Loucy (cell line): ENCODE measurements at regions not wholly inside any gene's neighbourhood (a gene's known extent, or its start where the extent isn't known, plus 50 kb on each side); places are given as distances from the start of the nearest gene placed in this dataset.

Experiments
- H2AFZ ChIP-seq: fragments of 200-600 bp; sonication (generic); 2 replicates; pipeline ENCODE4 v1.6.0; 2016; ENCODE audit warnings: antibody characterized with exemption, mild to moderate bottlenecking, low read length, moderate library complexity
- H3F3A ChIP-seq: fragments of 200-600 bp; 2 replicates; pipeline ENCODE4 v1.6.0; 2016; ENCODE audit warnings: antibody characterized with exemption, low read depth, mild to moderate bottlenecking
- H3K27me3 ChIP-seq: fragments of 200-600 bp; sonication (generic); 2 replicates; pipeline ENCODE4 v1.6.1; 2014; ENCODE audit warnings: low read length, mild to moderate bottlenecking; ENCODE audit not compliant: insufficient read depth, poor library complexity, severe bottlenecking
- H3K36me3 ChIP-seq: fragments of 200-600 bp; sonication (generic); 2 replicates; pipeline ENCODE4 v1.6.1; 2016; ENCODE audit warnings: low read length; ENCODE audit not compliant: insufficient read depth
- H3K4me1 ChIP-seq: fragments of 200-600 bp; sonication (generic); 2 replicates; pipeline ENCODE4 v1.5.1; 2014; ENCODE audit warnings: low read length, mild to moderate bottlenecking; ENCODE audit not compliant: insufficient read depth, poor library complexity, severe bottlenecking
- H3K4me2 ChIP-seq: fragments of 200-600 bp; sonication (generic); 2 replicates; pipeline ENCODE4 v1.6.0; 2014; ENCODE audit warnings: antibody characterized with exemption, low read length, low read depth, mild to moderate bottlenecking; ENCODE audit not compliant: poor library complexity, severe bottlenecking
- H3K4me3 ChIP-seq: fragments of 200-600 bp; sonication (generic); 2 replicates; pipeline ENCODE4 v1.5.1; 2014; ENCODE audit warnings: low read length, mild to moderate bottlenecking, mixed read lengths; ENCODE audit not compliant: poor library complexity, severe bottlenecking
- H3K79me2 ChIP-seq: fragments of 200-600 bp; sonication (generic); 2 replicates; pipeline ENCODE4 v1.6.1; 2014; ENCODE audit warnings: low read length; ENCODE audit not compliant: insufficient read depth
- H3K9ac ChIP-seq: fragments of 200-600 bp; sonication (generic); 2 replicates; pipeline ENCODE4 v1.6.0; 2014; ENCODE audit warnings: mild to moderate bottlenecking, low read depth, low read length, moderate library complexity; ENCODE audit not compliant: poor library complexity, severe bottlenecking
- H3K9me2 ChIP-seq: fragments of 200-600 bp; sonication (generic); replicated peaks from 2 replicates; pipeline ENCODE4 v1.6.1; 2016; ENCODE audit warnings: low read depth, low read length, mixed read lengths
- H3K9me3 ChIP-seq: fragments of 200-600 bp; sonication (generic); 2 replicates; pipeline ENCODE4 v1.6.1; 2014; ENCODE audit warnings: mild to moderate bottlenecking, antibody characterized with exemption, low read length, low read depth; ENCODE audit not compliant: insufficient read depth
- H4K20me1 ChIP-seq: fragments of 200-600 bp; sonication (generic); 2 replicates; pipeline ENCODE4 v1.6.0; 2014; ENCODE audit warnings: antibody characterized with exemption, low read length, mild to moderate bottlenecking; ENCODE audit not compliant: insufficient read depth, poor library complexity, severe bottlenecking
- CTCF ChIP-seq: fragments of 200-600 bp; sonication (generic); conservative IDR thresholded peaks from 2 replicates; pipeline ENCODE4 v1.5.1; 2014; ENCODE audit warnings: mild to moderate bottlenecking, antibody characterized with exemption, low read length
- EZH2phosphoT487 ChIP-seq: fragments of 200-600 bp; IDR thresholded peaks from 2 replicates; pipeline ENCODE4 v1.6.1; 2018; ENCODE audit warnings: antibody characterized with exemption, mild to moderate bottlenecking, moderate library complexity, borderline replicate concordance

- H3F3A ChIP-seq, result no peaks in the 10 kb centered on the region
- H3K36me3 ChIP-seq, result no peaks in the 10 kb centered on the region
- TF ChIP-seq CTCF (no peak), EZH2phosphoT487 (no peak)
- no peak overlapping the region for H3K9ac ChIP-seq
- H2AFZ ChIP-seq, result no peak overlapping the region
- no peaks in the 10 kb centered on the region for H3K27me3 ChIP-seq
- H3K4me1 ChIP-seq, result no peaks in the 10 kb centered on the region
- no peaks in the 10 kb centered on the region for H3K9me3 ChIP-seq
- H3K9me2 ChIP-seq, result no peaks in the 10 kb centered on the region
- H3K4me2 ChIP-seq, result no peak overlapping the region
- no peak overlapping the region for H3K4me3 ChIP-seq
- no peaks in the 10 kb centered on the region for H3K79me2 ChIP-seq
- no peaks in the 10 kb centered on the region for H4K20me1 ChIP-seq
Observed at GRCh38 chr11:92685049-92685448, 284.4 kb upstream of the MTNR1B start.

DNA sequence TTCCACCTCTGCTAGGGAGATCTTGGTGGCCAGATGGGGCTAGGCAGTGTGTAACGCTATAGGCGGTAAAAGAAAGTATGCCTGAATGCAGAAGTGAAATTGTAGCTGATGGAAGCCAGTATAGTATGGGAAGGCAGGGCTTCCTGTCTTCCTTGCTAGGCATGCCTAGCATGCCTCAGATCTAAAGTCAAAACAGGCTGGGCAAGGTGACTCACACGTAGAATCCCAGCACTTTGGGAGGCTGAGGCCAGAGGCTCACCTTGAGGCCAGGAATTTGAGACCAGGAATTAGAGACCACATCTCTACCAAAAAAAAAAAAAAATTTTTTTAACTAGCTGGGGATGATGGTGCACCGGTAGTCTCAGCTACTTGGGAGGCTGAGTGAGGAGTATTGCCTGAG is 281.7 kb upstream of the MTNR1B start:
- H2AFZ ChIP-seq, result no peak overlapping the region
- H4K20me1 ChIP-seq, result no peaks in the 10 kb centered on the region
- no peaks in the 10 kb centered on the region for H3K4me1 ChIP-seq
- H3K9me2 ChIP-seq, result no peaks in the 10 kb centered on the region
- no peak overlapping the region for H3K4me2 ChIP-seq
- H3K4me3 ChIP-seq, result no peak overlapping the region
- no peak overlapping the region for H3K9ac ChIP-seq
- no peaks in the 10 kb centered on the region for H3K36me3 ChIP-seq
- no peaks in the 10 kb centered on the region for H3K9me3 ChIP-seq
- H3F3A ChIP-seq, result no peaks in the 10 kb centered on the region
- TF ChIP-seq EZH2phosphoT487 (no peak), CTCF (no peak)
- no peaks in the 10 kb centered on the region for H3K79me2 ChIP-seq
- H3K27me3 ChIP-seq, result no peaks in the 10 kb centered on the region

GRCh38 chr11:92688416-92688815 is 281.0 kb upstream of the MTNR1B start:
- no peak overlapping the region for H3K9ac ChIP-seq
- H4K20me1 ChIP-seq, result no peaks in the 10 kb centered on the region
- no peaks in the 10 kb centered on the region for H3K27me3 ChIP-seq
- no peaks in the 10 kb centered on the region for H3K4me1 ChIP-seq
- no peaks in the 10 kb centered on the region for H3K79me2 ChIP-seq
- no peaks in the 10 kb centered on the region for H3K36me3 ChIP-seq
- no peak overlapping the region for H3K4me3 ChIP-seq
- H2AFZ ChIP-seq, result no peak overlapping the region
- TF ChIP-seq CTCF (no peak), EZH2phosphoT487 (no peak)
- no peak overlapping the region for H3K4me2 ChIP-seq
- H3K9me3 ChIP-seq, result no peaks in the 10 kb centered on the region
- no peaks in the 10 kb centered on the region for H3K9me2 ChIP-seq
- no peaks in the 10 kb centered on the region for H3F3A ChIP-seq
